ENCODE measurements at regions not wholly inside any gene's neighbourhood (a gene's known extent, or its start where the extent isn't known, plus 50 kb on each side); places are given as distances from the start of the nearest gene placed in this dataset.

DNA sequence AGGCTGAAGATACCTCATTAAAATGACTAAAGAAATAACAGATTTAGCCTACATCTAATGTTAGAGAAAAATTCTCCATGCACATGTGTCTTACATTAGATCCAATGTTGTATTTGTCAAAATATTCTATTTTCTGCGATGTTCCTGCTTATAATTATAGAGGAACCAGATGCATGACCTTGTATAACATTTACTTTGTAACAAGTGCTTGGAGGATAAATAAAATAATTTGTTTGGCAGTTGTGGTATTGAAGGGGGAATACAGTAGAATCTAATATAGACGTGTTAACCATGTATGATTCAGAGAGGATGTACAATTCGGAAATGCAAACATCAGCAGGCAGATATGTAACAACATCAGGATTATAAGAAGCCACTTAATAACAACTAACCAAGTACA, 922.2 kb downstream of the TUSC7 start:
- no peak for DNase-seq

DNA sequence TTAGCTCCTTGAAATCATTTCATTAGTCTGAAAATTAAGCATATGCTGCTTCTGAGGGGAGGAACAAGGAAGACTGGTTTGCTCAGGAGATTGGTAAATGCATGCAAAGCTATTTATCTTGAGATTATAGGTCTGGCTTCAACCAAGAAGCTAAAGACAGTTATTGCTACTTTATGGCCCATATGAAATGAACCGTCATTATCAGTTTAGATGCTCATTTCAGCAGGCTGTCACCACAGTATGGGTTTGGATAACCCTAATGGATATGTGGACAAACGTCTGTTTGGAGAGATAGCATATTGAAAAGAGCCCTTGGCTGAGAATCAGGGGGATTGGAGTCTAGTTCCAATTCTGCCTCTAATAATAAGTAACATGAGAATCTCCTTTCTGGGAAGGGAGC, 922.6 kb downstream of the TUSC7 start:
- no peak for DNase-seq

DNA sequence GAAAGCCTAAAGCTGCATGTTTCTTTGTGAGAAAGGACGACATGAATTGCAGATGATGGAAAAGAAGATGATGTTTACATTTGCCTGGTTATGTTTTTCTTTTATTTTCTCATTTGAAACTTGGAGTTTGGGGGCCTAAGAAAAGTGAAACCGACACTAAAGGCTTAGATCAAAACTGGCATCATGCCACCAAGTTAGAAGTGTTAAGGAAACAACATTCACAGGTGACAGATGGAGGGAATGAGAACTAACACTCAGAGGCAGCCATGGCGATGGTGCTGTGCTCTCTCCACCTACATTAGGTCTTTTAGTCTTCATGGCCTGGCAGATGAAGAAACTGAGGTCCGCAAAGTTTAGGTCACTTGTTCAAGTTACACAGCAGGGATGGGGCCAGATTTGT, 923.6 kb downstream of the TUSC7 start:
- no peak for DNase-seq

DNA sequence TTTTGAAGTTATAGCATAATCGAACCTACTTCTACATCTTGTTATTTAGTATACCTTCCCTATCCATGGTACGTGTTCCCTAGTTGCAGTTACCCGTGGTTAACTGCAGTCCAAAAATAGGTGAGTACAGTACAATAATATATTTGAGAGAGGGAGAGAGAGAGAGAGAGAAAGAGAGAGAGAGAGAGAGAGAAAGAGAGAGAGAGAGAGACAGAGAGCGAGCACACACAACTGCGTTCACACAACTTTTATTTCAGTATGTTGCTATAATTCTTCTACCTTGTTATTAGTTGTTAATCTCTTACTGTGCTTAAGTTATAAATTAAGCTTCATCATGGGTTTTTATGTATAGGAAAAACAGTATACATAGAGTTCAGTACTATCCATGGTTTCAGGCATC, 928.1 kb downstream of the TUSC7 start:
- DNase-seq = no peak

DNA sequence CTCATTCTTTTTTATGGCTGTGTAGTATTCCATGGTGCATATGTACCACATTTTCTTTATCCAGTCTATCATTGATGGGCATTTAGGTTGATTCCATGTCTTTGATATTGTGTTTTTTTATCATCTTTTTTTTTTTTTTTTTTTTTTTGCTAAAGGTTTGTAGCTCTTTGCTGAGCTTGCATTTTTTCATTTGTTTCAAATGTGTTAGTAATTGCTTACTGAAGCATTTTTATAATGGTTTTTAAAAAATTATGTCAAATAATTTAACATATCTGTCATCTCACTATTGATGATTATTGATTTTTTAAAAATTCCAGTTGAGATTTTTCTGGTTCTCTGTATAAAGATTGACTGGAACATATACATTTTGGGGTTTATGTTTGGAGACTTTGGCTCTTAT, 934.6 kb downstream of the TUSC7 start:
- no peak for DNase-seq

DNA sequence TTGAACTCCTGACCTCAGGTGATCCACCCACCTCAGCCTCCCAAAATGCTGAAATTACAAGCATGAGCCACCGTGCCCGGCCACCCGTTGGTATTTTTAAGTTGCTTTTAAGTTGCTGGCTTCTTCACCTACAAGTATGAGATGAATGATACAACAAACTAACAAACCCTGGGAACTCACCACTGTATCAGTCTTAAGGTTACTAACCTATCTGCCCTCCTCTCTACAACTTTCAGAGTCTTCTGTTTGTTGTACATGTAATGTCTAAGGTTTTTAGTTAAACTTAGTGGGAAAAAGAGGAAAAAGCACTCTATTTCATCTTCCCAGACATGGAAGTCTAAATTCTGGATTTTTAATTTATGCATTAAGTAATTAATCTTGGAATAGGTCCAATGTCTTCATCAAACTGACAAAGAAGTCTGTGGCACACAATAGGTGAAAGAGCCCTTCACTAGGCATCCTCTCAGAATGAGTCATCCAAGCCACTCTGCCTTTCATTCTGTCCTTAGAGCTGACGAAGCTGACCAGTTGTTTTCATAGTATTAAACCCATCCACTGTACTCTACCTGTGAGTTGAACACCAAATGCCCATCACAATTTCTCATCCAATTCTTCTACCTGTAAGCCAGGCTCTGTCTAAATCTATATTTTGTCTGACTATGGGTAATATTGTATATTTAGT, 936.1 kb downstream of the TUSC7 start:
- DNase-seq = no peak

DNA sequence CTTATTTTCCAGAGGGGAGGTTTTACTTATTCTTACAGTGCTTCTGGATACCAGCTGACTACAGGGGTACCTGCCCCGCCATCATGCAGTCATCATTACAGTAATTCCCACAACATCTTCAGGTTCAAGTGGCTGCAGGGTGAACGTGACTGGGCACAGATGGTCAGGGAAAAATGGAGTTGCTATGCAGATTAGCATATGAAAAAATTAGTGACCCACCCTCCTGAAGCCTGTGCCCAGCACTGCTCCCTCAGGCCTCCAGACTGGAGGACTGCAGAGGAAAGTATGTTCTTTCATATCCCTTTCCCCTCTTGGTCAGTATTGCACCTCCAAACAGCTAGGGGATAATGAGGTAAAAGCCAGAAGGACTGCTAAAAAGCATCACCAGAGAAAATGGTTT, 937.9 kb downstream of the TUSC7 start:
- no peak for DNase-seq

DNA sequence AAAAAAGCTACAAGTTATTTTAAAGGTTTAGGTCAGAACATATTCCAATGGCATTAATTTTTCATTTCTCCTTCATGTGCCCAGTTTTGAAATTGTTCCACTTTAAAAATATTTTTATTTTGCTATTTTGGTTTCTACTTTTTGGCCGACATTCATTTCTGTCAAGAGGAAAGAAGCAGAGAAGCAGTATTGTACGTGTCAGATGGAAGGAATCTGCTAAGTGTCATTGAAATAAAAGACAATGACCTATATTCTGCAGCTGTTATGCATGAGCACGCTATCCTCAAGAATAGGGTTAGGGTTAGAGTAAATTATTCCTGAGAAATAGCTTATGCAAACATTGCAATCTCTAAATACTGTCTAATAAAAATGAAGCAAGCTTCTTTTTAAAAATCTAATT, 941.7 kb downstream of the TUSC7 start:
- DNase-seq = no peak

DNA sequence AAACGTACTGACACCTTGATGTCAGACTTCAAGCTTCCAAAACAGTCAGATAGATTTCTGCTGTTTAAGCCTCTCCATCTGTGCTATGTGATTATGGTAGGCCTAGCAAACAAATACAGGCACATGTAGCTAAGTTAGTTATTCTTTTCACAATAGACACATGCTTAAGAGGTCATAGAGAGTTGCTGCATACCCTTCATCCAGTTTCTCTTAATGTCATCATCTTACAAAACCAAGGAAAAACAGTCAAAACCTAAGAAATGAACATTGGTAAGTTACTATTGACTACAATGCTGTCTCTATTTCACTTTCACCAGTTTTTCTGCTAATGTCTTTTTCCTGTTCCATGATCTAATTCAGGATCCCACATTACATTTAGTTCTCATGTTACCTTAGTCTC, 946.8 kb downstream of the TUSC7 start:
- no peak for DNase-seq

DNA sequence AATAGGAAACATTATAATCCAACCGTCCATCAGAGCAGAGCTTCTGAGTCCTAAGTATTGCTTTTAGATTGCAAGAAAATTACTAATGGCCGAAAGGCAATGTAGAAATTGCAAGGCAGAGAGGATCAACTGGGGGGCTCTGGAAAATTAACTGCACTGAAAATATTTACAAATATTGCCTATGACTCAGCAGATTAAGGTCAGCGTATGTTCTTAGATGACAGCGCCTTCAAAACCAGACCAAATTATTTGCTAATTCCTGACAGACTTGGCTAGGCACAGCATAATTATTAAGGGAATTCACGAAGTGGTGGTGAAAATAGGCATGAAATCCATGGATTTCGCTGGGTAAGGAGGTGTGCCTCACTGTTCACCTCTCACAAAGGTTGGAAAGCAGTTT, 947.7 kb downstream of the TUSC7 start:
- DNase-seq = no peak

DNA sequence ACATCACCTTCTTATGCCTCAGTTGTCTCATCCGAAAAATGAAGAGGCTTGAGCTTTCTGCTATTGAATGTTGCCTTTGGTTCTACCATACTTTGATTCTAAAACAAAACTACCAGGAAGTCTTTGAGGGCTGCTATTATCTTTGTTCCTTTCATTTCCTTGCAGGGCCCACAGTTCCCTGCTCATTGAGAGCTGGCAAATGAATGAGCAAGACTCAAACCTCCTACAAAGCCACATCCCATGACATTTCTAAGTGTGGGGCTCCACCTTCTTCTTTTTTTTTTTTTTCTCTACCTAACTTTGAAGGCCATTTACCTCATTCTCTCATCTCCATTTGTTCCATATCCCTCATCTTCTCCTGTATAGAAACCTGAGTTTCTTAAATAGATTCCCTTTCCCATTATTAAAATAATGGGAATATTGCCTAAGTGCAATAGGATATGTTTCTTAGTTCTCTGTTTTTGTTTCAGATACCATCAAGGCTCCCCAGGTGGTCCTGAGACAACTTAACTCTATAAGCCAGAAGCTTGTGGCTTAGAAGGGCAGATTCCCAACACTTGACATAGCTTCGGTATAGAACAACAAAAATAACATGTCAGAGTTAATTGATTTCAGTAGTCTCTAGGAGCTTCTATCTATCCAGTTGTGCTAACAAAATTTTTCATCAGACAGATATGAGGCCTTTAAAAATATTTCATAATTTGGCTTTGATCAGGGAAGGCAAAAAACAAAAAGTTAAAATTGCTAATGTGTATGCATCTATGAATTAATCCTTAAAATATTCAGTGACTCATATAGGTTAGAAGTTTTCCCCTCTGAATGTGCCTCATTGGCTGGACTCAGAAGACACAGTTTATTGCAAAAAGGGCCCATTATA, 951.6 kb downstream of the TUSC7 start:
- DNase-seq = no peak

DNA sequence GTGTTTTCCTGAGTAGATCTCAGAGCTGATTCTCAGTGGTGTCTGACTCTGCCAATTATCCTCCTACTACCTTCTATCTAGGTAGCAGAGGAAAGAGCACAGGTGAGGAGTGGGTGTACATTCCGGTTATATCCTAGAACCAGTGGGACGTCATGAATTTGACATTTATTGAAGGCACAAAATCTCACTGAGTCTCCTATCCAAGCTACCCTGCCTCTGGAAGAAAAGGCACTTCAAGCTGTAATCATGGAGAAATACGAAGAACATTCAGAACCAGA, 952.2 kb downstream of the TUSC7 start:
- no peak for DNase-seq

DNA sequence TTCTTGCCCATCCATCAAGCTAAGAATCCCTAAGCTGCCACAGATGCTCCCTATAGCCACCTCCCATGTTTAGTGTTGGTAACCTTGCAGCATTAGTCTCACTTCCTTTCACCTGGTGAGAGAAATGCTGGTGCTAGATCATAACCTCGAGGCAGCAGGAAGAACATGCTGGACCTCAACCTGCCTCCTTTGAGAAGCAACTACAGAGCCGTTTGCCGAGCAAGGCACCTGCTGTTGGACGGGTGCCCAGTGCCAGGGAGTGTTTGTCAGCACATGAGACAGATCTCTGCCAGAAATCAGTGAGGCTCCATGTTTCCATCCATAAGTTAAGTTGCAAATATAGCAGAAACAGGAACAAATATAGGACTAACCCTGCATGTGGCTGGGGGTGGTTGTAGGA, 955.7 kb downstream of the TUSC7 start:
- no peak for DNase-seq

DNA sequence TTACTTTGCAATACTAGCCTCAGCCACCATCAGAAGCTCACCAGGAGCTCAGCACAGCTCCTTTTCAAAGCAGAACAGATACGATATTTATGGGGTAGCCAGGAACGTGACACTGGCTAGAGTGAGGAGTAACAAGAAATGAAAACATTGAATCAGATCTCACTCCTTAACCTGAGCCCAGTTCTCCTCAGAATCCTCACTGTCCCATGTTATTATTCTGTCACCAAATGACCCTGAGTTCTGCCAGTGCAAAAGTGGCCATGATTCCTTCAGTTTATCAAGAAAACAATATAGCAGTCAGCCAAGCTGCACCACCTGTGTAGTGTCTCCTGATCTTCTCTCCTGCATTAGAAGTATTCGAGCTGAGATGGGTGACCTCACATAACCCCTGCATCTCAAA, 956.7 kb downstream of the TUSC7 start:
- DNase-seq = no peak

DNA sequence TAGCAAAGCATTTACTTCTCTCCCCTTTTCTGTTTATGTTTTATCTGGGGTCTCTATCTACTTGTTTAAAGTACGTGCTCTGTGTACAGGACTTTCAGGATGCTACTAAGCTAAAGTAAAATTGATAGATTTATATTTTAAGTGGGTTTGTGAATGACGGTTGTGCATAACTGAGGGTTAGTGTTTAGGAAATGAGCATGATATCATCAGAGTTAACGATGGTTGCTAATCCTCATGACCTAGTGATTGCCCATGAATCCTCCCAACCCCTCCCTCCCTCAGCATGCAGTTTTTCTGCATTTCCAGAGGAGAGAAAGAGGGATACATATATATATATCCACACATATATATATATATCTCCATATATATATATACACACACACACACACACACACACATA, 957.2 kb downstream of the TUSC7 start:
- no peak for DNase-seq

DNA sequence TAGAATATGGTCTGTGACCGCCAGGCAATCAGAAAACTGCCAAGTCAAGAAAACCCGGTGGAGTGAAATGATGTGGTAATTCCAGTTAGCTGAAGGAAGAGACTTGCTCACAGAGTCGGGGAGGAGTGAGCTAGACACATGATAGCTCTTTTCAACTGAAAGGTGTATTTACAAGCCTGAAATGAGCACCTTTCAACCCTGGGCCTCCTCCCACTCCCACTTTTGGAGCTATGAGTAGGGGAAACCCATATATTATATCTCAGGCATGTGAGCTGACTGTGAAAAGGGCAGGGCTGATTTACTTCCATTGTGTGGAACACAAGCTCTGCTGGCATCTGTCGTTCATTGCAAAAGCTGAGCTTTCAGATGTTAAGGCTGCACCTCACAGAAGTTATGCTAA, 960.2 kb downstream of the TUSC7 start:
- DNase-seq = no peak

DNA sequence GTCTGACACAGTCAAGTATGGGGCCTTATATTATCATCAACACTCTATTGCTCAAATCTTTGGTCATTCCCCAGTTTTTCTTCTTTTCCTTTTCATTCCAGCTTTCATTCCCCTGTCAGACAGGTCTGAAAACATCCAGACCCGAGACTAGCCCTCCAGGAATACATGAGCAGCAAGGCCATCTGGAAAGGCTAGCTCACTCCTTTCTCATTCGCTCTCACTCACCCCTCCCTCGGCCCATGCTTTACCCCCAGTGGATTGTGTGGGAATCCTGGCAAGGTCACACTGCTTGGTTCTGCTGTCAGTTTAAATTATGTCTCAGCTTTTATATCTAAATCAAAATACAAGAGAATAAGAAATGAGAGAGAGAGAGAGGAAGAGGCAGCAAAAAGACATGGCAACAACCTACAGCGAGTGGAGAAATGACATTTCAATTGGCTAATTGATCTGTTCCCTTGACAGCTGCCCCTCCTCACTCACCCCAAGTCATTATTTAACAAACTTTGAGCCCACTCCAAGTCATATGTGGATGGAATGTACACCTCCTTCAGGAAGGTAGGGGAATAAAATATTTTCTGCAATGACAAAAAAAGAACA, 962.2 kb downstream of the TUSC7 start:
- DNase-seq = no peak

DNA sequence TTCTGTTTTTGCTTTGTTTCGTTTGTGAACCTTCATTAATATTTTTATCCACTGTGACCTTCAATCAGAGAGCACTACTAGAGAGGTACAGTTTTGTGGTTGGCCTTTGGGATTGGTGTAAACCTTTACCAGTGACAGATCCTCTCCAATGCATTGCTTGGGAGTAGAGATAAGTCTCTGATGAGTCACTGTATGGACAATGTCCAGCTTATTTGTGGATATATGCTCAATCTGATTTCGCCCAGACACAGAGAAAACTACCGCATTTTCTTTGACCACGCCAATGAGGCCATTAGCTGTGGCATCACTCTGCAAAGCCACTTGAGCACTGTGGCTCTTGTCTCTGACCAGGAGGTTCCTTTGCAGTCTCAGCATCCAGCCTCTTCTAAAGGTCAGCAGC, 964.7 kb downstream of the TUSC7 start:
- DNase-seq = no peak

DNA sequence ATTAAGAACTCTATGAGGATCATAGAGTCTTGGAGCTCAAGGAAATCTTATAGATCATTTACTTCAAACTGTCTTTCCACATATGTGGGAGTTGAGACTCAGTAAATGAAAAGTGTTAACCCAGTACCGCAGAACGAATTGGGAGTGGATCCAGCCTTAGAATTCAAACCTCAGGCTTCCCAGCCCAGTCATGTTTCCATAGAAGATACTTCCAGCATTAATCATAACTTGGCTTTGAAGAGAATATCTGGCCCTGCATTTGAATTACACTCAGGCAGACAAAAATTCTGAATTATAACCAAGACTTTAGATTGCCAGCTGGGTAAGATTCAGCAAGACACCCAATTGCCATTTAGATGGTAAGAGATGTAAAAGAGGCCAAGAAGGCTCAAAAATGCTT, 972.0 kb downstream of the TUSC7 start:
- DNase-seq = no peak

DNA sequence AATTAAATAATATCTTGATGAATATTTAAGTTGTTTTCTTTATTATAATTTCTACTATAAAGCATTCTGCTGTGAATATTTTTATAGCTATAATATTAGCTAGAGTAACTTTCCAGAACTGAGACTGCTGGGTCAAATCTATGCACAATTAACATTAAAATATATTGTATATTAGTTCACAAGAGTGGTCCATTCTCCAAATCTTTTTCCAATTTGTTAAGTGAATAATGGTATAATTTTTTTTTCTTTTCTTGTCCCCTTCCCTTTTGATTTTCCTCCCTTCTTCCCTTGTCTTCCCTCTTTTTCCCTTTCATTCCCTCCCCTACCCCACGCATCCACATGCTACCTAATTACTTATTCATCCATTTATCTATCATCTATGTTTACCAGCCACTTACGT, 977.5 kb downstream of the TUSC7 start:
- DNase-seq = no peak

DNA sequence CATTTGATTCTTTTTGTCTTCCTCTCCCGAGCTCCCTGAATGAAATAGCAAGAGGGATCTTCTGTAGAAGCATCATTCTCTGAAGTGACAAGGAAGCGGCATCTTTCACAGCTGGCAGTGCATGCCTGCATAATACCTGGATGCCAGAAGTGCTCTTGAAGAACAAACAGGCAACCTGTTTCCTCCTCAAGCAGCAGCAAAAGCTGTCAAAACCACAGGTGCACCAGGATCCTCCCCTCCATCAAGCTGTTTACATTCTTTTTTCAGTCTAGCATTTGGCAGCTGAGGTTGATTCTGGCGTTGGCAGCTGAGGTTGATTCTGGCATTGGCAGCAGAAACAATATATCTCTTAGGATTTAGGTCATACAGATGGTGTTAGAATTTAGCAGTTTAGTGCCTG, 979.0 kb downstream of the TUSC7 start:
- DNase-seq = no peak

DNA sequence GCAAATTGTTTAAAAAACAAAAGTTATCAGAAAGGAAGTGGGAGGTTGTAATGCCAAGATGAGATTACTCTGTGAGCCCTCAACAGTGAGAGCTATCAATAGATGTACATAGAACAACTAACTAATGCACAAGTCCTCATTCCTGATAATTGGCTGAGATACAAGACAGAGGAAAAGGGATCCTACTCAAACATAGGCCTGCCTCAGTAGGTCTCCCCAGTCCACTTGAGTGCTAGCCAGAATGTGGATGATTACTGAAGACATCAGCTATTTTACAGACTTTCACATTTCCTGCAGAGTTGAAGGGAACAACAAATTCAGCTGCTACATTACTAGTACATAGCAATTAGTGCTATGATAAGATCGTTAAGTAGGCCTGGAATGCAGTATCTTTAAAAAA, 981.9 kb downstream of the TUSC7 start:
- DNase-seq = no peak

DNA sequence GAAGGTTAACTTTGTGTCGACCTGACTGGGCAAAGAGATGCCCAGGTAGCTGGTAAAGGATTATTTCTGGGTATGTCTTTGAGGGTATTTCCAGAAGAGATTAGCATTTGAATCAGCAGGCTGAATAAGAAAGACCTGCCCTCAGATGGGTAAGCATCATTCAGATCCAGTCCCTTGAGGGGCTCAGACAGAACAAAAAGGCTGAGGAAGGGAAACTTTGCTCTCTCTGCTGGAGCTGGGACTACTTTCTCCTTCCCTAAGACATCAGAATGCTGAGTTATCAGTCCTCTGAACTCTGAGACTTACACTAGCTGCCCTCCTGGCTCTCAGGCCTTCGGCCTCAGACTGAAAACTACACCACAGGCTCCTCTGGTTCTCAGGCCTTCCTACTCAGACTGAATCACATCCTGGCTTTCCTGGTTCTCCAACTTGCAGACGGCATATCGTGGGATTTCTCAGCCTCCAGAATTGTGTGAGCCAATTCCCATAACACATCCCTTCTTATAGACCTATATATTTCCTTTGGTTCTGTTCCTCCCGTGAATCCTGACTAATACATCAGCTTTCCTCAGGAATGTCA, 982.9 kb downstream of the TUSC7 start:
- DNase-seq = no peak

DNA sequence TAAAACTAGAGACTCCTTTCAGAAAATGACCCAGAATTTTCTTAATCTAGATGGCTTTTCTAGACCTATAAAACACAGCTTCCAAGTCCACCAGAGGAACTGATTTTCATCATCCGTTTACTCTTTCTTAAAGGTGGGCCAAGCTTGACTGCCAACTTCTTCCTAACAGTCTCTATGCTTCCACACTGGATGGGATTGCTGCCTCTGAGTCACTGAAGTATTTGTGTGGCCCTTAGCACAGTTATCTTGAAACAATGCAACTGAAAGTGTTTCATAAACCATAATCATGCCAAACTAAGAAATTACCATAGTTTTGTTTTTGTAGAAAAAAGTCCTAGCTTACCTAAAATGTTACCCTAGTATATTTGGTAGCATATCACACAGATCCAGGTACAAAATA, 985.7 kb downstream of the TUSC7 start:
- no peak for DNase-seq
